HG03565 (cell line): ENCODE measurements at regions not wholly inside any gene's neighbourhood (a gene's known extent, or its start where the extent isn't known, plus 50 kb on each side); places are given as distances from the start of the nearest gene placed in this dataset.
"Not testable (repeated sequence)": the region's sequence is repeated elsewhere in the genome, so short reads cannot be mapped to it uniquely, and the experiment has no call there.

Experiments used
- ATAC-seq: cut with Tn5 transposase; IDR thresholded peaks from one replicate; pipeline ENCODE4 v1.9.1; 2021; ENCODE audit warnings: mild to moderate bottlenecking, moderate library complexity; ENCODE audit not compliant: unreplicated experiment

DNA sequence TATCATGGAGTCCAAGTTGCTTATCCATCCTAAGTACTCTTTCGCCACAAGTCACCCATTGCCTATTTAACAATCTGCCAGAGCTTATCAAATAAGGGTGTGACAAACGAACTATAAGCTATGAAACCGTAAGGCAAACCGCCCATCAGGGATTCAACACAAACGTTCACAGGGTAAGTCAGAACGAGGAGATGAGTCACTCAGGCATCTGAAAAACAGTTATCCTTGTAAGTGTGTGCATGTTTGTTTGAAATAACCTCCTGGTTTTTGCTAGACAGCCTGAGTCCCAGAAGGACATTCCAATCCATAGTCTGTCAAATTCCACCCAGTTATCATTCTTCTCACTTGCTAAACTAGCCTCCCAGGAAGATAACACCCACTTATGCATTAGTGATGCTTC, 299.1 kb downstream of the PAX3 start:
- ATAC-seq: no peak

DNA sequence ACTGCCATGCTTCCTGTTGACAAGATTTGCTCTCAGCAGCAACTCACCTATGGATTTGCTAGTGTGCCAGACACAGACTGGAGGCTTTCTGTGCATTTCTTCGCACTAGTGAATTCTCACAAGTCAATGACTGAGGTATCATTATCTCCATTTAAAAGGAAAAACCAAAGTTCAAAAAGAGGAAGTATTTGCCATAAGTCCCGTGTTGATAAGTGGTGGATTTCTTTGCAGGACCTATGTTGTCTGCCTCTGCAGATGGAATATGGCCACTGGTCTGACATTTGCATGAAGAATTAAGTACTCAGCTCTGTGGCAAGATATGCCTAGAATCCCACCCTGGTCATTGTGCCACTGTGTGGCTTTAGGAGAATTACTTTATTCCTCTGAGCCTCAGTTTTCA, 299.6 kb downstream of the PAX3 start:
- ATAC-seq: no peak

GRCh38 chr2:221997683-221998082, 301.1 kb downstream of the PAX3 start:
- no peak for ATAC-seq

DNA sequence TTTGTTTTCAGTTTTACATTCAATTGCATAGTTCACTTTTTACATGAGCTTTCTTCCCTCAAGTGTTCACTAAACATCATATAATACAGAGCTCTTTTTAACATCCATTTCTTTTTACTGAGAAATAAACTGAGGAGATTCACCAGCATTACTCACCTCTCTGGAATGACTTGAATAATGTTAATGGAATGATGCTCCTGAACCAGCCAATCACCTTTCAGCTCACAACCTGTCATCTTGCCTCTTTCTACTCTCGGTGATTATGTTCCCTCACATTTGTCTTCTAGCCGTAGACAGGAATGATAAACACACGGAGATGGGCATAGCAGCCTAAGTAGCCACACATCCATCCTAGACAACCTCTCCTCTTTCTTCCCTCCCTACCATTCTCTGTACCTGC, 301.7 kb downstream of the PAX3 start:
- no peak for ATAC-seq

DNA sequence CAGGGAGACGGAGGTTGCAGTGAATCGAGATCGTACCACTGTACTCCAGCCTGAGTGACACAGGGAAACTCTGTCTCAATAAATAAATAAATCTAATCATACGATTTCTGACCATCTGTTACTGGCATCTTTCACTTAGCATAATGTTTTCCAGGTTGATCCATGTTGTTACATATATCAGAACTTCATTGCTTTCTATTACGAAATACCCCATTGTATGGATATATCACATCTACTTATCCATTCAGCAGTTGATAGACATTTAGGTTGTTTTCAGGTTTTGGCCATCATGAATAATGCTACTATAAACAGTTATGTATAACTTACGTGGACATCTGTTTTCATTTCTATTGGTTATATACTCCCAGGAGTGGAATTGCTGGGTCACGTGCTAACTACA, 303.9 kb downstream of the PAX3 start:
- no peak for ATAC-seq

- not testable (repeated sequence) for ATAC-seq
These were observed 314.4 kb downstream of the PAX3 start for GRCh38 chr2:221984376-221984775.

DNA sequence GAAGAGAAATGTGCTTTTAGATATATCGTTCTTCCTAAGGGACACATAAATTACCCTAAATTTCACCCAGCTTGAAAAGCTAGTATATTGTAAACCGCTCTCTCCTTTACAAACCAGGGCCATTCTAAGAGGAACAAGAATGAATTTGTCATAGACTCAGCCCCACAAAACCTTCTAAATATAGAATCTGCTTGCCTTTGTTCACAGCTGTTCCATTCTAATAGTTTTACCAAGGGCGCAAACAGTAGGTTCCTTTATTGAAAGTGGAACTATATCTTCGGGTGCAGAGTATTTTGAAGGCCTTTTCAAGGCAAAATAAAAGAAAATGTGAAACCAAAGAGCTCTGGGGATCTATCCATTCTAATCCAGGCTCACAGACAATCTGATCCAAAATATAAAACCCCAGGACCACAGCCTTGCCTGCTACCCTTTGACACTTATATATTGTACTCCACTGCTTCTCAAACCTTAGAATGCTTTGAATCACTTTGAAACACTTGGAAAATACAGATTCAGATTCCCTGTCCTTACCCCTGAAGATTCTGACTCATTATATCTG, 316.8 kb downstream of the PAX3 start:
- ATAC-seq: no peak

DNA sequence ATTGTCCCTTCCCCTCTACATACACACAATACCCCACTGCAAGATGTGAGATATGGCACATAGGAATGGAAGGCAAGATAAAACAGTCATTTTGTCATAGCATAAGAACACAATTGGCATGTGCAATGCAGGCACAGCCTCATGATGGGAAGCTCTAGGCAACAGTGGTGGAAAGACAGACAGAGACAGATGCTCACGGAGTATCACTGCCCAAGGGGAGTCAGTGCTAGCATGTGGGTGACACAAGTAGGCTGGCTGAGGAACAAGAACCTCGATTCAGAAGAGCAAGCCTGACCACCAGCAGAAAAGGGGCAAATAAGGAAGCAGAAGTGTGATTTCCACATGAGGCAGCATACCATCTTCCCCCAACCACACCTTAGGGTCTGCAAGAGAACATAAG, 323.6 kb downstream of the PAX3 start:
- no peak for ATAC-seq

- no peak for ATAC-seq
These were observed 324.9 kb downstream of the PAX3 start for GRCh38 chr2:221973902-221974301.

GRCh38 chr2:221973502-221973901, 325.3 kb downstream of the PAX3 start:
- no peak for ATAC-seq

DNA sequence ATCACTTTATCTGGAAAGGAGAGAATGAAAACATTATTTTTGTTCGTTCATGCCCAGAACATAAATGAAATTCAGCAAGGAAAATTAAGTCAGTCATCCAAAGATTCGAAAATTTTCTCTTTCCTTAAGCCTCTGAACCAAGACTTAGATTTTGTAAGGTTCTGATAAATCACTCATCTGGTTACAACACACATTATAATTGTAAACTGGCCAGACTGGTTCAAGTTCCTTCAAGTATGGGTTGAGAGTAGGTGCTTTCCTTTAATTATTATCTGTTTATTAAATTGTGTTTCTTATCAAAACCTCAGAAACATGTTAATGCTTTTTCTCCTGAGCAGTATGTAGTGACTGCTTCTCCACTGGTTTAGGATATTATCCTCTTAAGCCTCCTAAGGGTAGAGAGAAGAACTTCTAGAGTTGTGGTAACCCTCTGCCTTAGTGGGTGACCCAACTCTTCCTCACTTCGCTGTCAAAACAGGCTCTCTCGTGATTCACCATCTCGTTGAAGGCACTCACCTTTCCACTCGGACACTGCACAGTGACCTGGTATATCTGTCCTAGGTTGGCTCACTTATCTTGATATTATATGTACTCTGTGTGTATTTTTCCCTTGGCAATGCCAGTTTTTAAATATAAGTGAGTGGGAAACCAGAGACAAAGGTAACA, 325.9 kb downstream of the PAX3 start:
- ATAC-seq: no peak

DNA sequence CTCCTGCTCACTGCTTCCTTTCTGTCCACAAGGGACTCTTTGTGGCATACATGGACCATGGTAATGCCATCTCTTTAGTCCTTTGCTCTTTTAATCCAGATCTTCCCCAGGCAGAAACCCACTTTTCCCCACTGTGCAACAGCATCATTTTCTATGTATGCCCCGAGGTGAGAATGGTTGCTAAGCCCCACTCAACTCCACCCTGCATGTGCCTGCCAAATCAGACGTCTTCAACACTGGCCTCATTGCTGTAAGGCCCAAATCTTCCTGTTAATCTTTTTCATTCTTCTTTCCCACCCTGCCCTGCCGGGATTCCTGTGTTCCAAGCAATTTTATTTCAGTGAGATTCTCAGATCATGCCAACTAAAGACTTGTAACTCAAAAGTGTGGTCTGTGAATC, 328.4 kb downstream of the PAX3 start:
- no peak for ATAC-seq

- no peak for ATAC-seq
These were observed 329.0 kb downstream of the PAX3 start for GRCh38 chr2:221969830-221970144.

GRCh38 chr2:221969087-221969829, 329.5 kb downstream of the PAX3 start:
- ATAC-seq: peak; percentile 76

GRCh38 chr2:221962186-221962585, 336.6 kb downstream of the PAX3 start:
- ATAC-seq: no peak

DNA sequence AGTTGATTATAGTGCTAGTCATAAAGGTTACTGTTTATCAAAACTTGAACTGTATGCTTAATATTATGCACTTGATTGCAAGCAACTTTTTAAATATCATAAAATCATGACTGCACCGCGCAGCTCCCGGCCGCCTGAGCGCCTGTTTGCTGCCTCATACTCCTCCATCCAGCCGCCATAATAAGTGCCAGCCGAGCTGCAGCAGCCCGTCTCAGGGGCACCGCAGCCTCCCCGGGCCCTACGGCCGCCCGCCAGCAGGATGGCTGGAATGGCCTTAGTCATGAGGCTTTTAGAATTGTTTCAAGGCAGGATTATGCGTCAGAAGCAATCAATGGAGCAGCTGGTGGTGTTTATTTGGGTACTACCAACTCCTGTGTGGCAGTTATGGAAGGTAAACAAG, 337.2 kb downstream of the PAX3 start:
- ATAC-seq: no peak

DNA sequence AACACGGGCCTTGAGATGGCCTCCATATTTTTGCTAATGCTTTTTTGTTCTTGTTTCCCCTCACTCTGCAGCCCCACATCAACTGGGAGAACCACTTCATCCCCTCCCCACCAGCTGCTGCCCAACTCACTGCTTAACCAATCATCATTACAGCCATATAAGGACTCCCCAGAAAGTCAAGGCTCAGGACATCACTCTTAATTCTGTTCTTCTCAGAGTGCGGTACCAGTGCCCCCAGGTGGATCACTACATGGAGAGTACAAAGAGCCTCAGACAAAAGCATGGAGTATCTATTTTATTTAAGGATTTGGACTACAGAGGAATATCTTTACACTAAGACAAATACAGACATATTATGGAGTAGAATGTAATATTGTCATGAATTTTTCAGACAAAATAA, 340.6 kb downstream of the PAX3 start:
- ATAC-seq: no peak

GRCh38 chr2:221948076-221948475, 350.7 kb downstream of the PAX3 start:
- no peak for ATAC-seq

DNA sequence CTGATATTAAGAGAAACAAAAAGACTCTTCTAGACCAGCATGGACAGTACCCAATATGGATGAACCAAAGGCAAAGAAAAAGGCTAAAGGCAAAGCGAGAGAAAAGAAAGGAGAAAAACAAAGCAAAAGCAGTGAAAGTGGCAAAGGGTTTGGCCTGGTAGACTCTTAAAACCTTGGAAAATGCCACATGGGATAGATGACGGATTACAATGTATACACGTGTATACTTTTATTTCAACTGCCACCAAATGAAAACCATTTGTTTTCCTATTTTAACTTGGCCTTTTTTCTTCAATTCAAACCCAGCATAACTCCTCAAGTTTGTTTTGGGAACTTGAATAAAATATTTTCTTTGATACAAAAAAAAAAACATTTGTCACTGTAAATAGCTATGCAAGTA, 354.3 kb downstream of the PAX3 start:
- ATAC-seq: not testable (repeated sequence)

DNA sequence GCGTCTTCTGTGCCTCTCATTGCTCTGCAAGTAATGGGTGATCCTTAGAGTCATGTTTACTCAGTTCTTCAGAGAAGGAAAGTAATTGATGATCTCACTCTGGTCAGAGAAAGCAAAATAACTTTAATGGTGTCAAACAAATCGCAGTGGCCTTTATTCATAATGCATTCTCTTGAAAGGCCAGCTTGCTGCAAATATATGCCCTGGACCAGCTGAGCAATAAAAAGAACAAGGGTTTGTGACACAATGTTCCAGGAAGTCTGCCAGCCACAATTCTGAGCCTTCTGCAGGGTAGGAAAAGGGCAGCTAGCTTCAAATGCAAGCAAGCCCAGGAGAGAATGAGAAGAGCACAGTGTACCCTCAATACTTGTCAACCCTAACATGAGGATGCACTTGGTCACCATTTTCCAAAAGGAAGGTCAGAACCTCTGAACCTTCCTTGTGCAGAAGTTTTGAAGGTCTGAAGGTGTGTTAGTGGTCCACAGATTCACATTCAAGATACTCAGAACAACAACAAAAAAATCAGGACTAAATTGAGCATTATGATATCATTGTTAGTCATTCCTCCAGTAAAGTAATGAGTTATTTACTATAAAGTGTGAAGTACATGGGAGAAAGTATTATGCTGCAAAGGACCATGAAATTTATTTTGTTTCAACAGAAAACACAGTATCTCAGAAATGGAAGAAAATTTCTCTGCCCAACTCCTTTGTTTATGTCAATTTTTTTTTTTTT, 355.6 kb downstream of the PAX3 start:
- no peak for ATAC-seq

- ATAC-seq: no peak
These were observed 359.3 kb upstream of the EPHA4 start for GRCh38 chr2:221931251-221931991.
